GM12874 (cell line): ENCODE measurements at regions not wholly inside any gene's neighbourhood (a gene's known extent, or its start where the extent isn't known, plus 50 kb on each side); places are given as distances from the start of the nearest gene placed in this dataset.

ENCODE experiments used
- TF ChIP-seq, protein P1 (sequence below): IDR thresholded peaks from 2 replicates; pipeline ENCODE4 v1.5.1; 2011; ENCODE audit warnings: low read depth, mild to moderate bottlenecking, control low read depth, low read length, moderate library complexity; ENCODE audit not compliant: insufficient read depth

- TF ChIP-seq, protein P1, sequence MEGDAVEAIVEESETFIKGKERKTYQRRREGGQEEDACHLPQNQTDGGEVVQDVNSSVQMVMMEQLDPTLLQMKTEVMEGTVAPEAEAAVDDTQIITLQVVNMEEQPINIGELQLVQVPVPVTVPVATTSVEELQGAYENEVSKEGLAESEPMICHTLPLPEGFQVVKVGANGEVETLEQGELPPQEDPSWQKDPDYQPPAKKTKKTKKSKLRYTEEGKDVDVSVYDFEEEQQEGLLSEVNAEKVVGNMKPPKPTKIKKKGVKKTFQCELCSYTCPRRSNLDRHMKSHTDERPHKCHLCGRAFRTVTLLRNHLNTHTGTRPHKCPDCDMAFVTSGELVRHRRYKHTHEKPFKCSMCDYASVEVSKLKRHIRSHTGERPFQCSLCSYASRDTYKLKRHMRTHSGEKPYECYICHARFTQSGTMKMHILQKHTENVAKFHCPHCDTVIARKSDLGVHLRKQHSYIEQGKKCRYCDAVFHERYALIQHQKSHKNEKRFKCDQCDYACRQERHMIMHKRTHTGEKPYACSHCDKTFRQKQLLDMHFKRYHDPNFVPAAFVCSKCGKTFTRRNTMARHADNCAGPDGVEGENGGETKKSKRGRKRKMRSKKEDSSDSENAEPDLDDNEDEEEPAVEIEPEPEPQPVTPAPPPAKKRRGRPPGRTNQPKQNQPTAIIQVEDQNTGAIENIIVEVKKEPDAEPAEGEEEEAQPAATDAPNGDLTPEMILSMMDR, result no peak
Observed at GRCh38 chr17:15092261-15092660, 172.9 kb downstream of the PMP22 start.

DNA sequence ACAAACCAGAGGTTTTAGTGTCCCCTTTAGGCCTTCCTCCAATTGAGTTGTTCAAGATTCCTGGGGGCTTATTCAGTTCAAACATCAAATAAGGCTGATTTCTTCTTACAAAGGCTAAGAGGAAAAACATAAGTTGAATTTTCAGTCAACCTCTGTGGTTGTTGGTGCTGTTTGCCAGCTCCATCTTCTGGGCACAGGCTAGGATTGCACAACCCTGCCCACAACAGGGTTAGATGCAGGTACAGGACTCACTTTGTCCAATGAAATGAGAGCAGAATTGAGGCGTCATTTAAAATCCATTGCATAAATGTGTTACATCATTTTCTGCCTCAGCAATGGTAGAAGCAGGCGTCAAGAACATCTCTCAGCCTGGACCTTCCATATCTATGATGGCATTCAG, 173.3 kb downstream of the PMP22 start:
- TF ChIP-seq, protein P1, result no peak

GRCh38 chr17:15090533-15090932, 174.6 kb downstream of the PMP22 start:
- TF ChIP-seq, protein P1, result no peak

- TF ChIP-seq, protein P1, result no peak
Observed at GRCh38 chr17:15087946-15088345, 177.2 kb downstream of the PMP22 start.

GRCh38 chr17:15086776-15087295, 178.3 kb downstream of the PMP22 start:
- TF ChIP-seq, protein P1, result no peak

GRCh38 chr17:15085890-15086677, 179.0 kb downstream of the PMP22 start:
- TF ChIP-seq, protein P1, result no peak

- TF ChIP-seq, protein P1, result no peak
Observed at GRCh38 chr17:15083225-15083624, 181.9 kb downstream of the PMP22 start.
